Esophagus squamous epithelium (tissue), 5 donors: ENCODE measurements at regions not wholly inside any gene's neighbourhood (a gene's known extent, or its start where the extent isn't known, plus 50 kb on each side); places are given as distances from the start of the nearest gene placed in this dataset.

Experiments used
- DNase-seq: peaks from one replicate; lab custom pipeline; 2025; lab: John Stamatoyannopoulos, UW
- H3K27ac ChIP-seq, 4 donors: fragments of 200-600 bp; sonication (generic); one replicate each; pipeline ENCODE4 v1.5.1; 2016 to 2019; ENCODE audit warnings: mild to moderate bottlenecking in 1 of 4
- H3K27me3 ChIP-seq, 4 donors: fragments of 200-600 bp; sonication (generic); 1 replicate in 3 of 4; 2 replicates in 1 of 4; pipeline versions ENCODE4 v1.5.1 to v1.6.0; 2017 to 2021; ENCODE audit warnings: antibody characterized with exemption in 1 of 4
- H3K36me3 ChIP-seq, 3 donors: fragments of 200-600 bp; sonication (generic); one replicate each; pipeline ENCODE4 v1.5.1; 2016 to 2019
- H3K4me1 ChIP-seq, 3 donors: fragments of 200-600 bp; sonication (generic); one replicate each; pipeline ENCODE4 v1.5.1; 2017 to 2019
- H3K4me3 ChIP-seq, 4 donors: fragments of 200-600 bp; sonication (generic); 1 replicate in 3 of 4; 2 replicates in 1 of 4; pipeline ENCODE4 v1.5.1; 2016 to 2019; ENCODE audit warnings: mild to moderate bottlenecking in 2 of 4, moderate library complexity in 1 of 4
- H3K9me3 ChIP-seq, 3 donors: fragments of 200-600 bp; sonication (generic); one replicate each; pipeline ENCODE4 v1.5.1; 2016 to 2019
- CTCF ChIP-seq, 6 experiments: fragments of 450-650 bp in 4 of 6; fragments of 200-600 bp in 2 of 6; sonication (generic) in 2 of 6; IDR thresholded peaks; one replicate each; pipeline ENCODE4 v1.5.1; 2016 to 2019; ENCODE audit warnings: antibody characterized with exemption in 6 of 6, mild to moderate bottlenecking in 4 of 6, moderate library complexity in 4 of 6
- POLR2A ChIP-seq, 4 donors: fragments of 450-650 bp; IDR thresholded peaks; one replicate each; pipeline ENCODE4 v1.6.1; 2017; ENCODE audit warnings: antibody characterized with exemption in 4 of 4, mild to moderate bottlenecking in 4 of 4, moderate library complexity in 3 of 4
- WGBS, 2 donors: methylation state at CpG; one replicate each; pipeline ENCODE4 v1.1.5; 2018; 5-methylcytosine and 5-hydroxymethylcytosine counted together
- intact Hi-C: fragments of 100-400 bp; cut with DNase I; formaldehyde crosslinking; loops from one replicate; pipeline ENCODE4 v1.15.0; 2022
- donor health status: DM: yes; HTN: yes; CAD: no.

- no peaks in the 10 kb centered on the region for H3K4me1 ChIP-seq
- H3K36me3 ChIP-seq, result no peaks in the 10 kb centered on the region
- peaks cover 0 to 5% (median 0%) of the 10 kb centered on the region in 3 donors for H3K9me3 ChIP-seq
- no peak overlapping the region for H3K27ac ChIP-seq
- TF ChIP-seq CTCF (IDR thresholded peaks at IDR 0.05), result no peak
- no peak for TF ChIP-seq POLR2A (IDR thresholded peaks at IDR 0.05)
- no peak overlapping the region for H3K4me3 ChIP-seq
- 70 to 81% methylated on average over 3 of the region's 3 CpGs for WGBS, 2 donors
- intact Hi-C loops, result no loop called here
- H3K27me3 ChIP-seq, result no peaks in the 10 kb centered on the region
- DNase-seq, result no peak
Measured at GRCh38 chr3:144754076-144754783, 782.6 kb downstream of the DIPK2A start.

- no peak for DNase-seq
- H3K4me3 ChIP-seq, result no peak overlapping the region
- no peaks in the 10 kb centered on the region for H3K36me3 ChIP-seq
- no peaks in the 10 kb centered on the region for H3K27me3 ChIP-seq
- intact Hi-C loops, result no loop called here
- H3K27ac ChIP-seq, result no peak overlapping the region
- no peaks in the 10 kb centered on the region for H3K9me3 ChIP-seq
- WGBS, 2 donors, result 80 to 100% methylated on average over 1 to 2 of the region's 27 CpGs
- TF ChIP-seq CTCF (IDR thresholded peaks at IDR 0.05) (no peak), POLR2A (IDR thresholded peaks at IDR 0.05) (no peak)
- no peaks in the 10 kb centered on the region for H3K4me1 ChIP-seq
Measured at GRCh38 chr3:144756704-144757440, 785.2 kb downstream of the DIPK2A start.

GRCh38 chr3:144760831-144761230 lies 789.2 kb downstream of the DIPK2A start:
- Histone ChIP-seq H3K4me3 (no peak overlapping the region), H3K4me1 (no peaks in the 10 kb centered on the region), H3K27ac (no peak overlapping the region), H3K9me3 (no peaks in the 10 kb centered on the region), H3K36me3 (no peaks in the 10 kb centered on the region), H3K27me3 (no peaks in the 10 kb centered on the region)
- DNase-seq, result no peak
- intact Hi-C loops, result no loop called here
- no peak for TF ChIP-seq CTCF (IDR thresholded peaks at IDR 0.05)
- TF ChIP-seq POLR2A (IDR thresholded peaks at IDR 0.05), result no peak
- WGBS, 2 donors, result 74 to 76% methylated on average over 2 of the region's 2 CpGs

GRCh38 chr3:144762091-144762490 lies 790.5 kb downstream of the DIPK2A start:
- no peak for DNase-seq
- WGBS, 2 donors, result 88 to 100% methylated on average over 1 of the region's 1 CpG
- Histone ChIP-seq H3K4me1 (no peaks in the 10 kb centered on the region), H3K4me3 (no peak overlapping the region), H3K36me3 (no peaks in the 10 kb centered on the region), H3K9me3 (no peaks in the 10 kb centered on the region), H3K27ac (no peak overlapping the region), H3K27me3 (no peaks in the 10 kb centered on the region)
- TF ChIP-seq POLR2A (IDR thresholded peaks at IDR 0.05), result no peak
- no peak for TF ChIP-seq CTCF (IDR thresholded peaks at IDR 0.05)
- intact Hi-C loops, result no loop called here

GRCh38 chr3:144763878-144764454 lies 792.3 kb downstream of the DIPK2A start:
- no peak overlapping the region for H3K27ac ChIP-seq
- H3K27me3 ChIP-seq, result no peaks in the 10 kb centered on the region
- WGBS, 2 donors, result 41 to 58% methylated on average over 3 of the region's 3 CpGs
- no peaks in the 10 kb centered on the region for H3K9me3 ChIP-seq
- no peaks in the 10 kb centered on the region for H3K4me1 ChIP-seq
- DNase-seq, result no peak
- TF ChIP-seq CTCF (IDR thresholded peaks at IDR 0.05) (no peak), POLR2A (IDR thresholded peaks at IDR 0.05) (no peak)
- intact Hi-C loops, result no loop called here
- H3K36me3 ChIP-seq, result no peaks in the 10 kb centered on the region
- peak overlapping the region in 1 of 4 donors; percentile 26 for H3K4me3 ChIP-seq
